Breast epithelium (tissue), 4 donors: ENCODE measurements at regions not wholly inside any gene's neighbourhood (a gene's known extent, or its start where the extent isn't known, plus 50 kb on each side); places are given as distances from the start of the nearest gene placed in this dataset.

Experiments
- DNase-seq, 2 donors: peaks; one replicate each; pipeline ENCODE4 v3.0.0-alpha.2; 2019; ENCODE audit warnings: low spot score in 2 of 2
- H3K27ac ChIP-seq, 2 donors: fragments of 200-600 bp; sonication (generic) in 1 of 2; one replicate each; pipeline ENCODE4 v1.5.1; 2016 to 2019; ENCODE audit warnings: mild to moderate bottlenecking in 1 of 2
- H3K27me3 ChIP-seq, 2 donors: fragments of 200-600 bp; sonication (generic) in 1 of 2; one replicate each; pipeline versions ENCODE4 v1.5.1 to v1.6.0; 2017 to 2019; ENCODE audit warnings: control low read depth in 1 of 2, mild to moderate bottlenecking in 1 of 2
- H3K36me3 ChIP-seq: fragments of 200-600 bp; one replicate; pipeline ENCODE4 v1.5.1; 2019
- H3K4me1 ChIP-seq, 2 donors: fragments of 200-600 bp; sonication (generic); one replicate each; pipeline ENCODE4 v1.5.1; 2016 to 2019; ENCODE audit warnings: control low read depth in 1 of 2
- H3K4me3 ChIP-seq, 3 donors: fragments of 200-600 bp; sonication (generic); 1 replicate in 2 of 3; 2 replicates in 1 of 3; pipeline ENCODE4 v1.5.1; 2016 to 2019; ENCODE audit warnings: mild to moderate bottlenecking in 3 of 3, moderate library complexity in 2 of 3
- H3K9me3 ChIP-seq, 2 donors: fragments of 200-600 bp; sonication (generic) in 1 of 2; one replicate each; pipeline ENCODE4 v1.5.1; 2016 to 2019; ENCODE audit warnings: control low read depth in 1 of 2
- CTCF ChIP-seq, 3 donors: fragments of 450-650 bp; IDR thresholded peaks; one replicate each; pipeline ENCODE4 v1.5.1; 2016 to 2017; ENCODE audit warnings: antibody characterized with exemption in 3 of 3, mild to moderate bottlenecking in 3 of 3, moderate library complexity in 3 of 3
- POLR2A ChIP-seq: fragments of 450-650 bp; IDR thresholded peaks from one replicate; pipeline ENCODE4 v1.6.1; 2016; ENCODE audit warnings: antibody characterized with exemption, mild to moderate bottlenecking, moderate library complexity
- POLR2AphosphoS5 ChIP-seq, 3 donors: sonication (generic); formaldehyde crosslinking; IDR thresholded peaks; one replicate each; pipeline ENCODE4 v1.6.1; 2017; ENCODE audit warnings: antibody characterized with exemption in 3 of 3
- intact Hi-C: fragments of 100-400 bp; cut with DNase I; formaldehyde crosslinking; loops from one replicate; pipeline ENCODE4 v1.15.1; 2023; ENCODE audit warnings: low total_unique reads

GRCh38 chr4:173714456-173714855 lies 184.4 kb upstream of the HAND2 start:
- H3K9me3 ChIP-seq = peaks cover 11 to 20% of the 10 kb centered on the region in 2 donors
- H3K4me3 ChIP-seq = no peak overlapping the region
- H3K4me1 ChIP-seq = no peaks in the 10 kb centered on the region
- no peak for DNase-seq
- H3K27me3 ChIP-seq = no peaks in the 10 kb centered on the region
- H3K36me3 ChIP-seq = no peaks in the 10 kb centered on the region
- H3K27ac ChIP-seq = no peak overlapping the region
- intact Hi-C loops = no loop called here
- TF ChIP-seq POLR2A (no peak), CTCF (IDR thresholded peaks at IDR 0.05) (no peak), POLR2AphosphoS5 (IDR thresholded peaks at IDR 0.05) (no peak)

GRCh38 chr4:173713026-173713425 lies 183.0 kb upstream of the HAND2 start:
- H3K36me3 ChIP-seq = no peaks in the 10 kb centered on the region
- intact Hi-C loops = no loop called here
- H3K27ac ChIP-seq = no peak overlapping the region
- no peak for DNase-seq
- TF ChIP-seq POLR2A (no peak), POLR2AphosphoS5 (IDR thresholded peaks at IDR 0.05) (no peak), CTCF (IDR thresholded peaks at IDR 0.05) (no peak)
- no peak overlapping the region for H3K4me3 ChIP-seq
- H3K27me3 ChIP-seq = no peaks in the 10 kb centered on the region
- no peaks in the 10 kb centered on the region for H3K4me1 ChIP-seq
- peaks cover 6 to 13% of the 10 kb centered on the region in 2 donors for H3K9me3 ChIP-seq

GRCh38 chr4:173707658-173708419 lies 177.8 kb upstream of the HAND2 start:
- Histone ChIP-seq H3K4me3 (no peak overlapping the region), H3K9me3 (no peaks in the 10 kb centered on the region), H3K27ac (no peak overlapping the region), H3K36me3 (no peaks in the 10 kb centered on the region), H3K27me3 (no peaks in the 10 kb centered on the region), H3K4me1 (no peaks in the 10 kb centered on the region)
- no peak for DNase-seq
- no peak for TF ChIP-seq POLR2A
- no peak for TF ChIP-seq POLR2AphosphoS5 (IDR thresholded peaks at IDR 0.05)
- no peak for TF ChIP-seq CTCF (IDR thresholded peaks at IDR 0.05)
- intact Hi-C loops = no loop called here

- TF ChIP-seq POLR2A = no peak
- TF ChIP-seq POLR2AphosphoS5 (IDR thresholded peaks at IDR 0.05) = no peak
- no peak for TF ChIP-seq CTCF (IDR thresholded peaks at IDR 0.05)
- H3K4me3 ChIP-seq = no peak overlapping the region
- intact Hi-C loops = no loop called here
- no peaks in the 10 kb centered on the region for H3K4me1 ChIP-seq
- H3K27ac ChIP-seq = no peak overlapping the region
- no peaks in the 10 kb centered on the region for H3K27me3 ChIP-seq
- no peak for DNase-seq
- H3K9me3 ChIP-seq = no peaks in the 10 kb centered on the region
- no peaks in the 10 kb centered on the region for H3K36me3 ChIP-seq
Observed at GRCh38 chr4:173704201-173704600, 174.2 kb upstream of the HAND2 start.

GRCh38 chr4:173703021-173703420 lies 173.0 kb upstream of the HAND2 start:
- intact Hi-C loops = no loop called here
- no peak overlapping the region for H3K4me3 ChIP-seq
- no peaks in the 10 kb centered on the region for H3K27me3 ChIP-seq
- no peak for DNase-seq
- H3K4me1 ChIP-seq = no peaks in the 10 kb centered on the region
- H3K36me3 ChIP-seq = no peaks in the 10 kb centered on the region
- no peaks in the 10 kb centered on the region for H3K9me3 ChIP-seq
- no peak overlapping the region for H3K27ac ChIP-seq
- TF ChIP-seq CTCF (IDR thresholded peaks at IDR 0.05) = no peak
- no peak for TF ChIP-seq POLR2A
- no peak for TF ChIP-seq POLR2AphosphoS5 (IDR thresholded peaks at IDR 0.05)
